GM23338 (cell line): ENCODE measurements at regions not wholly inside any gene's neighbourhood (a gene's known extent, or its start where the extent isn't known, plus 50 kb on each side); places are given as distances from the start of the nearest gene placed in this dataset.

Experiments used
- EZH2 ChIP-seq: fragments of 200-600 bp; sonication (generic); IDR thresholded peaks from one replicate; pipeline ENCODE4 v1.8.0; 2017; ENCODE audit warnings: antibody characterized with exemption, mild to moderate bottlenecking, low read depth; ENCODE audit not compliant: unreplicated experiment
- EZH2phosphoT487 ChIP-seq: fragments of 200-600 bp; sonication (generic); IDR thresholded peaks from one replicate; pipeline ENCODE4 v1.8.1; 2018; ENCODE audit warnings: antibody characterized with exemption; ENCODE audit not compliant: unreplicated experiment
- JUNB ChIP-seq: IDR thresholded peaks from one replicate; pipeline ENCODE4 v1.6.1; 2016; ENCODE audit warnings: antibody characterized with exemption; ENCODE audit not compliant: unreplicated experiment
- POLR2AphosphoS5 ChIP-seq: IDR thresholded peaks from 2 replicates; pipeline ENCODE4 v1.6.1; 2016; ENCODE audit warnings: antibody characterized with exemption, low read depth
- ZNF331 ChIP-seq: fragments of 250-450 bp; sonication (Bioruptor Pico); IDR thresholded peaks from 2 replicates; pipeline ENCODE4 v1.5.0; 2020; ENCODE audit warnings: low read depth, mild to moderate bottlenecking, moderate library complexity
- TF ChIP-seq, protein P1 (sequence below), 2 experiments: fragments of 200-600 bp in 1 of 2; sonication (generic) in 1 of 2; conservative IDR thresholded peaks; 2 replicates each; pipeline versions ENCODE4 v1.5.1 to v1.6.1; 2016 to 2017; ENCODE audit warnings: antibody characterized with exemption in 2 of 2, low read depth in 2 of 2, mild to moderate bottlenecking in 2 of 2, moderate library complexity in 1 of 2
- TF ChIP-seq, protein P2 (sequence below): IDR thresholded peaks from one replicate; pipeline ENCODE4 v1.6.1; 2018; ENCODE audit warnings: antibody characterized with exemption; ENCODE audit not compliant: unreplicated experiment
- TF ChIP-seq, protein P3 (sequence below): IDR thresholded peaks from 2 replicates; pipeline ENCODE4 v1.6.1; 2016; ENCODE audit warnings: antibody characterized with exemption

DNA sequence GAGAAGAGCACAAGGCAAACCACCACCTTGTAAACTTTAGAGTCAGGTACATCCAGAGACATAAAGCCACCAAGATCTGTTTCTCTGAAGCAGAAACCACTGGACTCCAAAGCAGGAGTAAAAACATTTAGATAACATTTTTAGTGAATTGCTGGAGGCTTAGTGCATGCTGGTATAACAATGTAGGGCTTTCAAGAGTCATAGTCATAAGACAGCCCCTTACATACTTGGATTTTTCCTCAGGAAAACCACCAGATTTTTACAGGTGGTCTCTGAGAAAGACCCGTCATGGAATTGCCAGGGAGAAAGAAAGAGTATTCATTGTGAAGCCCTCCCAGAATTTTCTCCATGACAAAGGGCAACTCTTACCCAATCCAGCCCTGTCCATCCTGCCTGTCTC, 434.5 kb upstream of the NAALADL2 start:
- TF ChIP-seq, protein P1, sequence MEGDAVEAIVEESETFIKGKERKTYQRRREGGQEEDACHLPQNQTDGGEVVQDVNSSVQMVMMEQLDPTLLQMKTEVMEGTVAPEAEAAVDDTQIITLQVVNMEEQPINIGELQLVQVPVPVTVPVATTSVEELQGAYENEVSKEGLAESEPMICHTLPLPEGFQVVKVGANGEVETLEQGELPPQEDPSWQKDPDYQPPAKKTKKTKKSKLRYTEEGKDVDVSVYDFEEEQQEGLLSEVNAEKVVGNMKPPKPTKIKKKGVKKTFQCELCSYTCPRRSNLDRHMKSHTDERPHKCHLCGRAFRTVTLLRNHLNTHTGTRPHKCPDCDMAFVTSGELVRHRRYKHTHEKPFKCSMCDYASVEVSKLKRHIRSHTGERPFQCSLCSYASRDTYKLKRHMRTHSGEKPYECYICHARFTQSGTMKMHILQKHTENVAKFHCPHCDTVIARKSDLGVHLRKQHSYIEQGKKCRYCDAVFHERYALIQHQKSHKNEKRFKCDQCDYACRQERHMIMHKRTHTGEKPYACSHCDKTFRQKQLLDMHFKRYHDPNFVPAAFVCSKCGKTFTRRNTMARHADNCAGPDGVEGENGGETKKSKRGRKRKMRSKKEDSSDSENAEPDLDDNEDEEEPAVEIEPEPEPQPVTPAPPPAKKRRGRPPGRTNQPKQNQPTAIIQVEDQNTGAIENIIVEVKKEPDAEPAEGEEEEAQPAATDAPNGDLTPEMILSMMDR (conservative IDR thresholded peaks at IDR 0.05; ENCODE audit: low read depth in 2 of 2): no peak
- TF ChIP-seq EZH2 (no peak), JUNB (no peak), POLR2AphosphoS5 (no peak), EZH2phosphoT487 (no peak), ZNF331 (no peak)
- TF ChIP-seq, protein P2, sequence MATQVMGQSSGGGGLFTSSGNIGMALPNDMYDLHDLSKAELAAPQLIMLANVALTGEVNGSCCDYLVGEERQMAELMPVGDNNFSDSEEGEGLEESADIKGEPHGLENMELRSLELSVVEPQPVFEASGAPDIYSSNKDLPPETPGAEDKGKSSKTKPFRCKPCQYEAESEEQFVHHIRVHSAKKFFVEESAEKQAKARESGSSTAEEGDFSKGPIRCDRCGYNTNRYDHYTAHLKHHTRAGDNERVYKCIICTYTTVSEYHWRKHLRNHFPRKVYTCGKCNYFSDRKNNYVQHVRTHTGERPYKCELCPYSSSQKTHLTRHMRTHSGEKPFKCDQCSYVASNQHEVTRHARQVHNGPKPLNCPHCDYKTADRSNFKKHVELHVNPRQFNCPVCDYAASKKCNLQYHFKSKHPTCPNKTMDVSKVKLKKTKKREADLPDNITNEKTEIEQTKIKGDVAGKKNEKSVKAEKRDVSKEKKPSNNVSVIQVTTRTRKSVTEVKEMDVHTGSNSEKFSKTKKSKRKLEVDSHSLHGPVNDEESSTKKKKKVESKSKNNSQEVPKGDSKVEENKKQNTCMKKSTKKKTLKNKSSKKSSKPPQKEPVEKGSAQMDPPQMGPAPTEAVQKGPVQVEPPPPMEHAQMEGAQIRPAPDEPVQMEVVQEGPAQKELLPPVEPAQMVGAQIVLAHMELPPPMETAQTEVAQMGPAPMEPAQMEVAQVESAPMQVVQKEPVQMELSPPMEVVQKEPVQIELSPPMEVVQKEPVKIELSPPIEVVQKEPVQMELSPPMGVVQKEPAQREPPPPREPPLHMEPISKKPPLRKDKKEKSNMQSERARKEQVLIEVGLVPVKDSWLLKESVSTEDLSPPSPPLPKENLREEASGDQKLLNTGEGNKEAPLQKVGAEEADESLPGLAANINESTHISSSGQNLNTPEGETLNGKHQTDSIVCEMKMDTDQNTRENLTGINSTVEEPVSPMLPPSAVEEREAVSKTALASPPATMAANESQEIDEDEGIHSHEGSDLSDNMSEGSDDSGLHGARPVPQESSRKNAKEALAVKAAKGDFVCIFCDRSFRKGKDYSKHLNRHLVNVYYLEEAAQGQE: no peak
- TF ChIP-seq, protein P3, sequence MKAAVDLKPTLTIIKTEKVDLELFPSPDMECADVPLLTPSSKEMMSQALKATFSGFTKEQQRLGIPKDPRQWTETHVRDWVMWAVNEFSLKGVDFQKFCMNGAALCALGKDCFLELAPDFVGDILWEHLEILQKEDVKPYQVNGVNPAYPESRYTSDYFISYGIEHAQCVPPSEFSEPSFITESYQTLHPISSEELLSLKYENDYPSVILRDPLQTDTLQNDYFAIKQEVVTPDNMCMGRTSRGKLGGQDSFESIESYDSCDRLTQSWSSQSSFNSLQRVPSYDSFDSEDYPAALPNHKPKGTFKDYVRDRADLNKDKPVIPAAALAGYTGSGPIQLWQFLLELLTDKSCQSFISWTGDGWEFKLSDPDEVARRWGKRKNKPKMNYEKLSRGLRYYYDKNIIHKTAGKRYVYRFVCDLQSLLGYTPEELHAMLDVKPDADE: no peak
